Breast epithelium (tissue), 4 donors: ENCODE measurements at regions not wholly inside any gene's neighbourhood (a gene's known extent, or its start where the extent isn't known, plus 50 kb on each side); places are given as distances from the start of the nearest gene placed in this dataset.

Source experiments
- DNase-seq, 2 donors: peaks; one replicate each; pipeline ENCODE4 v3.0.0-alpha.2; 2019; ENCODE audit warnings: low spot score in 2 of 2
- H3K27ac ChIP-seq, 2 donors: fragments of 200-600 bp; sonication (generic) in 1 of 2; one replicate each; pipeline ENCODE4 v1.5.1; 2016 to 2019; ENCODE audit warnings: mild to moderate bottlenecking in 1 of 2
- H3K27me3 ChIP-seq, 2 donors: fragments of 200-600 bp; sonication (generic) in 1 of 2; one replicate each; pipeline versions ENCODE4 v1.5.1 to v1.6.0; 2017 to 2019; ENCODE audit warnings: control low read depth in 1 of 2, mild to moderate bottlenecking in 1 of 2
- H3K36me3 ChIP-seq: fragments of 200-600 bp; one replicate; pipeline ENCODE4 v1.5.1; 2019
- H3K4me1 ChIP-seq, 2 donors: fragments of 200-600 bp; sonication (generic); one replicate each; pipeline ENCODE4 v1.5.1; 2016 to 2019; ENCODE audit warnings: control low read depth in 1 of 2
- H3K4me3 ChIP-seq, 3 donors: fragments of 200-600 bp; sonication (generic); 1 replicate in 2 of 3; 2 replicates in 1 of 3; pipeline ENCODE4 v1.5.1; 2016 to 2019; ENCODE audit warnings: mild to moderate bottlenecking in 3 of 3, moderate library complexity in 2 of 3
- H3K9me3 ChIP-seq, 2 donors: fragments of 200-600 bp; sonication (generic) in 1 of 2; one replicate each; pipeline ENCODE4 v1.5.1; 2016 to 2019; ENCODE audit warnings: control low read depth in 1 of 2
- POLR2A ChIP-seq: fragments of 450-650 bp; IDR thresholded peaks from one replicate; pipeline ENCODE4 v1.6.1; 2016; ENCODE audit warnings: antibody characterized with exemption, mild to moderate bottlenecking, moderate library complexity
- POLR2AphosphoS5 ChIP-seq, 3 donors: sonication (generic); formaldehyde crosslinking; IDR thresholded peaks; one replicate each; pipeline ENCODE4 v1.6.1; 2017; ENCODE audit warnings: antibody characterized with exemption in 3 of 3
- intact Hi-C: fragments of 100-400 bp; cut with DNase I; formaldehyde crosslinking; loops from one replicate; pipeline ENCODE4 v1.15.1; 2023; ENCODE audit warnings: low total_unique reads
- TF ChIP-seq, protein P1 (sequence below), 3 donors: fragments of 450-650 bp; IDR thresholded peaks; one replicate each; pipeline ENCODE4 v1.5.1; 2016 to 2017; ENCODE audit warnings: antibody characterized with exemption in 3 of 3, mild to moderate bottlenecking in 3 of 3, moderate library complexity in 3 of 3

DNA sequence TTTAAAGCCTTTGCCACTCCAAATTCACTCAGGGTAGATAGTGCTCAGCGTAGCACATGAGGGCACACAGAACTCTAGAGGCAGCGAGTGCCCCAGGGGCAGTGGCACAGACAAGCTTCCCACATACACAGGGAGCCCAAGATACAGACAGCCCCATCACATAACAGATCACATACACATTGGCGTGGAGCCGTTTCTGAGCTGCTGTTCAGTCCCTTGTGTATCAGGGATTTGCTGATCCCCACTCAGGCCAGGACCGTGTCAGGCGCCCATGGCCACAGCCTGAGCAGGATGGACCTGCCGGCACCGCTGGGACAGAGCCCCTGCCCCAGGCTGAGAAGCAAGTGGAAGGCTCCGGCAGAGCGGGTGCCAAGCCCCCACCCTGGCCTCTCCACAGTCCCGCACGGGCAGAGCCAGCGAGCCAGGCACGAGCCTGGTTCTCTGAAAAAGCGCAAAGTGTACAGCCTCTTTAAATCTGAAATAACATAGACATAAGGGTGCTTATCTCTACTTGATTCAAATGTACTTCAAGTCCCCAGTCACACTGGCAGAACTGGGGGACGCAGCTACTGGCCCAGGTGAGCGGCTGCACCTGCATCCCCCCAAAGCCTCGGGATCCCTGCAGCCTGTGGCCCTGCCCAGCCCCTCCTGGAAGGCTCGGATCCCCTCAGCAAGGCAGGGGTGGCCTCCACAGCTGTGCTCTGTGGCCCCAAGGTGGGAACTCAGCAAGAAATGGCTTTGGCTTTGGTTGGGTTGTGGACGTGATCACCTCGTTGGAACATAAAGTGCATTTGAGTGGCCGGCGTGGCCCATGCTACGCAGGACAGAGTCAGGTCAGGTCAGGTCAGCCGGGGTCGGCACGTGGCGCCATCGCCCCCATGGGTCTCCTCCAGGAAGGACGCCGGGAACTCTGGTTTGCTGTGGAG, 231.3 kb downstream of the ERMARD start:
- Histone ChIP-seq H3K9me3 (no peaks in the 10 kb centered on the region), H3K27ac (no peak overlapping the region), H3K27me3 (no peaks in the 10 kb centered on the region), H3K36me3 (no peaks in the 10 kb centered on the region), H3K4me1 (no peaks in the 10 kb centered on the region), H3K4me3 (no peak overlapping the region)
- TF ChIP-seq, protein P1, sequence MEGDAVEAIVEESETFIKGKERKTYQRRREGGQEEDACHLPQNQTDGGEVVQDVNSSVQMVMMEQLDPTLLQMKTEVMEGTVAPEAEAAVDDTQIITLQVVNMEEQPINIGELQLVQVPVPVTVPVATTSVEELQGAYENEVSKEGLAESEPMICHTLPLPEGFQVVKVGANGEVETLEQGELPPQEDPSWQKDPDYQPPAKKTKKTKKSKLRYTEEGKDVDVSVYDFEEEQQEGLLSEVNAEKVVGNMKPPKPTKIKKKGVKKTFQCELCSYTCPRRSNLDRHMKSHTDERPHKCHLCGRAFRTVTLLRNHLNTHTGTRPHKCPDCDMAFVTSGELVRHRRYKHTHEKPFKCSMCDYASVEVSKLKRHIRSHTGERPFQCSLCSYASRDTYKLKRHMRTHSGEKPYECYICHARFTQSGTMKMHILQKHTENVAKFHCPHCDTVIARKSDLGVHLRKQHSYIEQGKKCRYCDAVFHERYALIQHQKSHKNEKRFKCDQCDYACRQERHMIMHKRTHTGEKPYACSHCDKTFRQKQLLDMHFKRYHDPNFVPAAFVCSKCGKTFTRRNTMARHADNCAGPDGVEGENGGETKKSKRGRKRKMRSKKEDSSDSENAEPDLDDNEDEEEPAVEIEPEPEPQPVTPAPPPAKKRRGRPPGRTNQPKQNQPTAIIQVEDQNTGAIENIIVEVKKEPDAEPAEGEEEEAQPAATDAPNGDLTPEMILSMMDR (IDR thresholded peaks at IDR 0.05), result no peak
- TF ChIP-seq POLR2A, result no peak
- no peak for TF ChIP-seq POLR2AphosphoS5 (IDR thresholded peaks at IDR 0.05)
- DNase-seq, result peak in 1 of 2 donors; percentile 43
- intact Hi-C loops, result no loop called here

DNA sequence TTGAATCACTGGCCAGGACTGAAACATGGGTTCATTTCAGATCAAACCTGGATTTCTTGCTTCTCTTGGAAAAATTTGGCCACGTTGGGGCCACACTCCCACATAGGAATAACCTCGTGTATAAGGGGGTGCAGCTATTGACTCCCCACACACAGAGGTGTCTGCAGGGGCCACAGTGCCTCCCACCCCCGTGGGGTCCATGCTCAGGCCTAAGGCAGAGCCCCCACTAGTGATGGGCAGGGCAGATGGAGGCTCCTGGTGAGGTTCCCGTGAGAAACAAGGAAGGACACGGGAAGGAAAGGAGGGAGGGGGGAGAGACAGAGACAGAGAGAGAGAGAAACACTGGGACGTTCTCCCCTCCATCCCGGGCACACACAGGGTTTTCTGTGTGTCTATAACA, 230.5 kb downstream of the ERMARD start:
- Histone ChIP-seq H3K4me1 (no peaks in the 10 kb centered on the region), H3K27me3 (no peaks in the 10 kb centered on the region), H3K27ac (no peak overlapping the region), H3K4me3 (no peak overlapping the region), H3K36me3 (no peaks in the 10 kb centered on the region), H3K9me3 (no peaks in the 10 kb centered on the region)
- TF ChIP-seq POLR2AphosphoS5 (IDR thresholded peaks at IDR 0.05) (no peak), POLR2A (no peak)
- TF ChIP-seq, protein P1 (IDR thresholded peaks at IDR 0.05), result no peak
- intact Hi-C loops, result no loop called here
- DNase-seq, result peak in 1 of 2 donors; percentile 1

DNA sequence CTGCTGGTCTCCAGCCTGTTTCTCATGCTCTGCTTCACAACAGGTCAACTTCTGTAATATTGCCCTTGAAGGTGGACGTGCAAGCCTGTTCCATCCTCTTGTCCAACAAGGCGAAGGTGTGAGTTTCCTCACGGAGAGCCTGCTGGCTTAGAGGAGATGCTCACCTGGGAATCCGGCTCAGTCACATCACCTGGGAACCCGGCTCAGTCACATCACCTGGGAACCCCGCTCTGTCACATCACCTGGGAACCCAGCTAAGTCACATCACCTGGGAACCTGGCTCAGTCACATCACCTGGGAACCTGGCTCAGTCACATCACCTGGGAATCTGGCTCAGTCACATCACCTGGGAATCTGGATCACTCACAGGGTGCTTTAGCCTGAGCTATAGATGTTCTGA, 230.1 kb downstream of the ERMARD start:
- H3K9me3 ChIP-seq, result no peaks in the 10 kb centered on the region
- peaks cover 0 to 3% of the 10 kb centered on the region in 2 donors for H3K27me3 ChIP-seq
- TF ChIP-seq POLR2AphosphoS5 (IDR thresholded peaks at IDR 0.05), result no peak
- TF ChIP-seq, protein P1 (IDR thresholded peaks at IDR 0.05), result no peak
- TF ChIP-seq POLR2A, result no peak
- H3K27ac ChIP-seq, result no peak overlapping the region
- intact Hi-C loops, result no loop called here
- no peaks in the 10 kb centered on the region for H3K4me1 ChIP-seq
- H3K36me3 ChIP-seq, result no peaks in the 10 kb centered on the region
- H3K4me3 ChIP-seq, result no peak overlapping the region
- peak in 1 of 2 donors; percentile 14 for DNase-seq

DNA sequence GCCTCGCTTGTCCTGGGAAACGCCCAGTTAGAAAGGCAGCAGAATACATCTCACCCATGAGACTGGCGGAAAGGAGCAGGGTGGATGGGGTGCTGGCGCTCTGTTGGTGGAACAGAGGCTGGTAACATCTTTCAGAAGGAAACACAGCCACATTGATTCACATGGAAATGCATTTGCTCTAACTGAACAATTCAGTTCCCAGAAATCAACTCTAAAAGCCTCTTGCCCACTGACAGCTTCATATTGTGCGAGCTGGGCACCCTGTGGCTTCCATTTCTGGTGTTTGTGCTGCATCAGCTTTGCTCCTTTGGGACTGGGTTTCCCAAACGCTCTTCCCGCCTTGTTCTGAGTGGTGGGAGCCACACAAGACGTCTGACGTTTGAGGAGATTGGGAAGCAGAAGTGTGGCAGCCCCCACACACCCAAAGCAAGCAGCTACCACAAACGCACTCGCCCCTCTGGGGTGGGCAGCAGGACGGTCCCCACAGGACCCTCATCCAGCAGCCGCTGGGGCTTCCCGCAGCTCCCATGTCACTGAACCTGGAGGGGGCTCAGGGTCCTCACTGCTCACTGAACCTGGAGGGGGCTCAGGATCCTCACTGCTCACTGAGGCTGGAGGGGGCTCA, 229.5 kb downstream of the ERMARD start:
- Histone ChIP-seq H3K36me3 (no peaks in the 10 kb centered on the region), H3K27me3 (peaks cover 0 to 9% of the 10 kb centered on the region in 2 donors), H3K9me3 (no peaks in the 10 kb centered on the region), H3K4me3 (no peak overlapping the region), H3K27ac (no peak overlapping the region), H3K4me1 (no peaks in the 10 kb centered on the region)
- no peak for TF ChIP-seq POLR2AphosphoS5 (IDR thresholded peaks at IDR 0.05)
- TF ChIP-seq POLR2A, result no peak
- TF ChIP-seq, protein P1 (IDR thresholded peaks at IDR 0.05), result no peak
- peak in 1 of 2 donors; percentile 34 for DNase-seq
- intact Hi-C loops, result no loop called here

DNA sequence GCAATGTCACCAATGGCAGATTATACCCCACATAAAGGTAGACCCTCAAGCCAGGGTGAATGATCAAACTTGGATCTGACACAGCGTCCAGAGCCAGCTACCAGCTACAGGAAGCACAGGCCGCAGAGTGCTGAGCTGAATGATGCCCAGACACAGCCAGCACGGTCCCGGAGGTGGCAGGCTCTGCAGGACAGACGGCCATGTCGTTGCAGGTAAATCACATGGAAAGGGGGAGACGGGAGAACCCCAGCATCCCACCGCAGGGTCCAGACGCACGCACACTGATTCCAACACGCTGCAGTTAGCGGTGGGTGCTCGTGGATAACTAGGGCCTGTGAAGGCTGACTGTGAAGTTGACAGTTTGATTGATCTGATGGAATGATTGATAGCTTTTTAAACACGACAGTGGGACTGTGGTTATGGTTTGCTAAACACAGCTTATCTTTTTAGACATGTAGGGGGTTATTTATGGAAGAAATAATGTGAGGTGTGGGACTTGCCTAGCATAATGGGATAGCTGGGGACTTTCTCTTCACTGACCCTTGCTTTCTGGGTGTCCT, 228.5 kb downstream of the ERMARD start:
- peak in 1 of 2 donors; percentile 27 for DNase-seq
- Histone ChIP-seq H3K27ac (no peak overlapping the region), H3K27me3 (peaks cover 0 to 9% of the 10 kb centered on the region in 2 donors), H3K4me1 (no peaks in the 10 kb centered on the region), H3K4me3 (no peak overlapping the region), H3K9me3 (no peaks in the 10 kb centered on the region), H3K36me3 (no peaks in the 10 kb centered on the region)
- intact Hi-C loops, result no loop called here
- TF ChIP-seq POLR2AphosphoS5 (IDR thresholded peaks at IDR 0.05), result no peak
- no peak for TF ChIP-seq POLR2A
- TF ChIP-seq, protein P1 (IDR thresholded peaks at IDR 0.05), result no peak
